Erythroblast (primary cell): ENCODE measurements at regions not wholly inside any gene's neighbourhood (a gene's known extent, or its start where the extent isn't known, plus 50 kb on each side); places are given as distances from the start of the nearest gene placed in this dataset.

Experiments
- GATA1 ChIP-seq: IDR thresholded peaks from 2 replicates; pipeline ENCODE4 v1.6.1; 2011; ENCODE audit warnings: low read depth, mild to moderate bottlenecking, control low read depth, low read length, moderate library complexity
- POLR2A ChIP-seq: IDR thresholded peaks from 2 replicates; pipeline ENCODE4 v1.6.1; 2011; ENCODE audit warnings: mild to moderate bottlenecking, low read length

- TF ChIP-seq POLR2A: no peak
- no peak for TF ChIP-seq GATA1
Measured at GRCh38 chr6:130593200-130593599, 227.4 kb downstream of the TMEM200A start.
